ENCODE measurements at regions not wholly inside any gene's neighbourhood (a gene's known extent, or its start where the extent isn't known, plus 50 kb on each side); places are given as distances from the start of the nearest gene placed in this dataset.

DNA sequence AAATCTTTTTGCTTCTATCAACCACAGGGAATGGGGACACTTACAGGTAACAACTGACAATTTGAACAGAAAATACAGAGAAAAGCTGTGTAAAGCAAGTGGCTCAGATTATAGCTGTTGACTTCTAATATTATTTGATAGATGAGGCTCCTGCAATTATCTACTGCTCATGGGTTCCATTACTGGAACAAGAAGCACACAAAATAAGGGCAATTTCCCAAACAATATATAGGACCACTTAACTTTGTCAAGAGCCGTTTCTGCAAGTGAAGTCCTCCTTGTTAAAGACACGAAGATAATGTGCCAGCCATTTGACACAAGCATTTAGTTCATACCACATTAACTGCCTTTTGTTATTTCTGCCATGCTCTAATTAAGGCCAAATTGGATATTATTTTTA is 315.5 kb upstream of the ARID1B start:
- no peaks in the 10 kb centered on the region for H3K36me3 ChIP-seq (ENCODE audit: control insufficient read depth, insufficient read depth, low read length)
- 80% methylated on average over 1 of the region's 2 CpGs for WGBS (ENCODE audit: insufficient coverage, low lambda C conversion rate)
- H3K27me3 ChIP-seq (ENCODE audit: control insufficient read depth, insufficient read depth, low read length) = no peaks in the 10 kb centered on the region
- H3K9me3 ChIP-seq (ENCODE audit: control insufficient read depth, low read depth, low read length) = no peaks in the 10 kb centered on the region
- H3K4me1 ChIP-seq (ENCODE audit: control insufficient read depth, insufficient read depth, low read length) = no peaks in the 10 kb centered on the region
- H3K27ac ChIP-seq (ENCODE audit: low read length) = no peak overlapping the region
- no peak for DNase-seq
- no peak overlapping the region for H3K4me3 ChIP-seq (ENCODE audit: low read length)

DNA sequence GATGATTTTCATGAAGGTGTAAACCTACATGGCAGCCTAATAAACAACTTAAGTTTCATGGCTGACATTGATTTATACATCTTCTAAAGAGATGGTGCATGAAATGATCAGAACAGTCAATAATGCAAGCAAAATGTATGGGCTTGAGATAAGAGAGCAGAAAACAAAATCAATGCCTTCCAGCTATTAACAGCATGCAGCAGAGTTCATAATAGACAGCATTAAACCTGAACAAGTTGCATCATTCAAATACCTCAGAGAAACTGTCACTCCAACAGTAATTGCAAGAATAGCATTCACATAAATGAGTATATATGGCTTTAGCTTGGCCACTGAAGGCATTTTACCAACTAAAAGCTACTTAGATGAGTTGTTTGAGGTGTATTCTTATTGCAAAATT is 319.6 kb upstream of the ARID1B start:
- Histone ChIP-seq H3K9me3 (ENCODE audit: control insufficient read depth, low read depth, low read length) (no peaks in the 10 kb centered on the region), H3K36me3 (ENCODE audit: control insufficient read depth, insufficient read depth, low read length) (no peaks in the 10 kb centered on the region), H3K4me3 (ENCODE audit: low read length) (no peak overlapping the region), H3K4me1 (ENCODE audit: control insufficient read depth, insufficient read depth, low read length) (no peaks in the 10 kb centered on the region), H3K27me3 (ENCODE audit: control insufficient read depth, insufficient read depth, low read length) (no peaks in the 10 kb centered on the region), H3K27ac (ENCODE audit: low read length) (no peak overlapping the region)
- no peak for DNase-seq

DNA sequence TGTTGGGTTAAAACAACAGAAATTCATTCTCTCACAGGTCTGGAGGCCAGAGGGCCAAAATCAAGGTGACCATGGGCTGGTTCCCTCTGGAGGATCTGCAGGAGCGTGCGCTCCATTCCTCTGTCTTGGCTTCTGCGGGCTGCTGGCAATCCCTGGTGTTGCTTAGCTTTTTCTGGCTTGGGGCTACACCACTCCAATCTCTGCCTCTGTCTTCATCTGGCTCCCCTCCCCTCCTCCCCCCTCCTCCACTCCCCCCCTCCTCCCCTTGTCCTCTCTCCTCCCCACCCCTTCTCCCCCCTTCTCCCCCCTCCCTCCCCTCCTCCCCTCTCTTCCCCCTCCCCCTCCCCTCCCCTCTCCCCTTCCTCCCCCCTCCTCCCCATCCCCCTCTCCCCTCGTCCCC is 321.3 kb upstream of the ARID1B start:
- WGBS (ENCODE audit: insufficient coverage, low lambda C conversion rate) = no CpG with 5 or more reads among the region's 4 CpGs
- Histone ChIP-seq H3K36me3 (ENCODE audit: control insufficient read depth, insufficient read depth, low read length) (no peaks in the 10 kb centered on the region), H3K4me1 (ENCODE audit: control insufficient read depth, insufficient read depth, low read length) (no peaks in the 10 kb centered on the region), H3K27me3 (ENCODE audit: control insufficient read depth, insufficient read depth, low read length) (no peaks in the 10 kb centered on the region), H3K9me3 (ENCODE audit: control insufficient read depth, low read depth, low read length) (no peaks in the 10 kb centered on the region), H3K4me3 (ENCODE audit: low read length) (no peak overlapping the region), H3K27ac (ENCODE audit: low read length) (no peak overlapping the region)
- DNase-seq = no peak

DNA sequence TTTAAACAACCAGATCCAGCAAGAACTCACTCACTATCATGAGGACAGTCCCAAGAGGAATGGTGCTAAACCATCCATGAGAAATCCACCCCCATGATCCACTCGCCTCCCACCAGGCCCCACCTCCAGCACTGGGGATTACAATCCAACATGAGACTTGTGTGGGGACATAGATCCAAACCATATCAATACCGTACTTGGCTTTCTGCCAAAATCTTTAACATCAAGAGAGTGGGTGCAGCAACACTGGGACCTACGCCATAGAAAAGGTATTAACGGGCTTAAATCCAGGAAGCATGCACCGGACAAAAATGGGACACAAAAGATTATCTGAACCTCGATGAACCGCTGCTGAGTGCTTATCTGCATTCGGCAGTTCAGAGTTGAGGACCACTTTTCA is 322.3 kb upstream of the ARID1B start:
- no peaks in the 10 kb centered on the region for H3K9me3 ChIP-seq (ENCODE audit: control insufficient read depth, low read depth, low read length)
- no peak overlapping the region for H3K4me3 ChIP-seq (ENCODE audit: low read length)
- no peaks in the 10 kb centered on the region for H3K4me1 ChIP-seq (ENCODE audit: control insufficient read depth, insufficient read depth, low read length)
- DNase-seq = no peak
- no peak overlapping the region for H3K27ac ChIP-seq (ENCODE audit: low read length)
- H3K36me3 ChIP-seq (ENCODE audit: control insufficient read depth, insufficient read depth, low read length) = no peaks in the 10 kb centered on the region
- no peaks in the 10 kb centered on the region for H3K27me3 ChIP-seq (ENCODE audit: control insufficient read depth, insufficient read depth, low read length)
- WGBS (ENCODE audit: insufficient coverage, low lambda C conversion rate) = no CpG with 5 or more reads among the region's 8 CpGs

DNA sequence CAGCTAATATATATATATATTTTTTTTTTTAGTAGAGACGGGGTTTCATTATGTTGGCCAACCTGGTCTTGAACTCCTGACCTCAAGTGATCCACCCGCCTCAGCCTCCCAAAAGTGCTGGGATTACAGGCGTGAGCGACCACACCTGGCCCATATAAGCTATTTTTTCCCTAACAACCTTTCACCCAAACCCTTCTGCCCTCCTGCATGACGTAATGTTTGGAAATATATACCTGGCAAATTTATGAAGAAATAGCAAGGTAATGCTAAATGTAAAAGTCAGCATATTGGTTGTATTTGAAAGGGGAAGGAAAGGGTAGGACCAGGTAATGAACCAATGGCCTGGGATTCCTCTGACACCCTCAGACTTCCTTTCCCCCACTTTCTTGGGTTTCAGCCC is 325.5 kb upstream of the ARID1B start:
- Histone ChIP-seq H3K36me3 (ENCODE audit: control insufficient read depth, insufficient read depth, low read length) (no peaks in the 10 kb centered on the region), H3K4me3 (ENCODE audit: low read length) (no peak overlapping the region), H3K27me3 (ENCODE audit: control insufficient read depth, insufficient read depth, low read length) (no peaks in the 10 kb centered on the region), H3K9me3 (ENCODE audit: control insufficient read depth, low read depth, low read length) (no peaks in the 10 kb centered on the region), H3K27ac (ENCODE audit: low read length) (no peak overlapping the region), H3K4me1 (ENCODE audit: control insufficient read depth, insufficient read depth, low read length) (no peaks in the 10 kb centered on the region)
- no peak for DNase-seq
- WGBS (ENCODE audit: insufficient coverage, low lambda C conversion rate) = no CpG with 5 or more reads among the region's 5 CpGs

DNA sequence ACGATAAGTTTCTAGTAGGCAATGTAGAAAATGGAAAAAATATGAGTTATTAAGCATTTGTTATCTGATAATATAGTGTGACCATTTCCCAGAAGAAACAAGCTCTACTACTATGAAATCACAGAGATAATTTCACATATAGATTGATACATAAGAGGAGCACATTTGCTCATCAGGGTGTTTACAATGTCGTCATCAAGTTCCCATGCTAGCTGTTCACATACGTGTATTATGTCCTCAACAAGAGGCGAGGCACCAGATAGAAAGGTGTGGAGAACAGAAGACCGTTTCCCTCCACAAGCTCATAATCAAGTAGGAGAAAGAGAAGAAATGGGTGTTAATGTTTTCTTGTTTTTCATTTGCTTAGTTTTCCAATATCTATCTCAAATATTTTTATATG is 326.1 kb upstream of the ARID1B start:
- no peak overlapping the region for H3K4me3 ChIP-seq (ENCODE audit: low read length)

DNA sequence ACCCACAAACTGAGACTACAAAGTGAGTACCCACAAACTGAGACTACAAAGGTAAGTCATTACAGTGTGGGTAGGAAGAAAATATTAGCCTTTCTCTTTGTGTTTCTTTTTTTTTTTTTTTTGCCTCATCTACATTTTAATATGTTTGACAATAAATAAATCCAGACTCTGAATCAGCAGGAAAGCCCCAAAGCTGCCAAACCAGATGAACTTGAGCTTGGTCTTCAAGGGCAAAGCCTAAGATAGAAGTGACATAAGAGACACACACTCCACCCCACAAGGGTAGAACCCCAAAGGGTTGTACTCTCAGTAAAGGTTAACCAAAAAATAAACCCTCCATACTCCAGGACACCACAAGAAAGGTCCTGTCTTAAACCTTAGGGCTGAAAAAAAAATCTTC is 326.8 kb upstream of the ARID1B start:
- H3K36me3 ChIP-seq (ENCODE audit: control insufficient read depth, insufficient read depth, low read length) = no peaks in the 10 kb centered on the region
- no peak overlapping the region for H3K4me3 ChIP-seq (ENCODE audit: low read length)
- DNase-seq = no peak
- no peaks in the 10 kb centered on the region for H3K4me1 ChIP-seq (ENCODE audit: control insufficient read depth, insufficient read depth, low read length)
- no peak overlapping the region for H3K27ac ChIP-seq (ENCODE audit: low read length)
- H3K27me3 ChIP-seq (ENCODE audit: control insufficient read depth, insufficient read depth, low read length) = no peaks in the 10 kb centered on the region
- no peaks in the 10 kb centered on the region for H3K9me3 ChIP-seq (ENCODE audit: control insufficient read depth, low read depth, low read length)

More for the DNA sequence above, 326.1 kb upstream of the ARID1B start:
- WGBS (ENCODE audit: insufficient coverage, low lambda C conversion rate) = 100% methylated on average over 1 of the region's 5 CpGs
- H3K4me1 ChIP-seq (ENCODE audit: control insufficient read depth, insufficient read depth, low read length) = no peaks in the 10 kb centered on the region
- no peak overlapping the region for H3K27ac ChIP-seq (ENCODE audit: low read length)
- no peaks in the 10 kb centered on the region for H3K9me3 ChIP-seq (ENCODE audit: control insufficient read depth, low read depth, low read length)
- no peak for DNase-seq
- no peaks in the 10 kb centered on the region for H3K36me3 ChIP-seq (ENCODE audit: control insufficient read depth, insufficient read depth, low read length)
- H3K27me3 ChIP-seq (ENCODE audit: control insufficient read depth, insufficient read depth, low read length) = no peaks in the 10 kb centered on the region

DNA sequence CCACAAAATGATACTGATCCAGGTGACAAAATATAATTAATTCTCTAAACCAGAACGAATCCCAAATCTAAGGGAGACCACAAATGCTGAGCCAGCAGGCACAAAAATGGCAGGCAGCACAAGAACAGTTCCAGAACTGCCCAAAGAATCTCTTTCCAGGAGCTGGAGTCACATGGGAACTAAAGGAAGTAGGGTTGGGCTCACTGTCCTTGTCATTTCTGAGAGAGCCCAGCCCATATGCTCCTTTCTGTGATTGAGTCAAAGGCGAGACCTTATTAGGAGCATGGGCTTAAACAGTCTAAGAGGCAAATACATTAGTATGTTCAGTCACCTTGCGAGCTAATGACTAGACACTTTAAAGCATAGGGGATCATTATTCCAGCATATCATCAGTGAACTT is 327.6 kb upstream of the ARID1B start:
- DNase-seq = no peak
- Histone ChIP-seq H3K9me3 (ENCODE audit: control insufficient read depth, low read depth, low read length) (no peaks in the 10 kb centered on the region), H3K27ac (ENCODE audit: low read length) (no peak overlapping the region), H3K4me1 (ENCODE audit: control insufficient read depth, insufficient read depth, low read length) (no peaks in the 10 kb centered on the region), H3K27me3 (ENCODE audit: control insufficient read depth, insufficient read depth, low read length) (no peaks in the 10 kb centered on the region), H3K4me3 (ENCODE audit: low read length) (no peak overlapping the region), H3K36me3 (ENCODE audit: control insufficient read depth, insufficient read depth, low read length) (no peaks in the 10 kb centered on the region)
- WGBS (ENCODE audit: insufficient coverage, low lambda C conversion rate) = 100% methylated on average over 1 of the region's 3 CpGs

DNA sequence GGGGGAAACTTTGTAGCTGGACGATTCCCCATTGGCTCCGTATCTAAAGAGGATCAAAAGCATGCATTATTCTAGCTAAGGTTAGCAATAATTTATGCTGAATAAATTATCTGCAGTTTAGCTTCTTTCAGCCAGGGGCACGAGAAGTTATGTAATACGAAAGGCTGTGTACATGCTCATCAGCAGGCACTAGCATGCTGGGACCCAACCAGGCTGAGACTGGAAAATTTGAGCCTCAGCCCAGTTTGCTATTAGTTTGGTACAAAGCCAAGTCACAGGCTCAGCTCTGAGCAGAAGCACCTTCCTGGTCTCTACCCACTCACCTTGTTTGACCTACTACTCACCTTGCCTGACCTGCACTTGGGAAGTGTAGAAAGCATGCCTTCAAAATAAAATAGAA is 328.1 kb upstream of the ARID1B start:
- no peaks in the 10 kb centered on the region for H3K9me3 ChIP-seq (ENCODE audit: control insufficient read depth, low read depth, low read length)
- H3K4me3 ChIP-seq (ENCODE audit: low read length) = no peak overlapping the region
- no CpG with 5 or more reads among the region's 4 CpGs for WGBS (ENCODE audit: insufficient coverage, low lambda C conversion rate)
- no peaks in the 10 kb centered on the region for H3K36me3 ChIP-seq (ENCODE audit: control insufficient read depth, insufficient read depth, low read length)
- H3K27me3 ChIP-seq (ENCODE audit: control insufficient read depth, insufficient read depth, low read length) = no peaks in the 10 kb centered on the region
- H3K27ac ChIP-seq (ENCODE audit: low read length) = no peak overlapping the region
- no peak for DNase-seq
- no peaks in the 10 kb centered on the region for H3K4me1 ChIP-seq (ENCODE audit: control insufficient read depth, insufficient read depth, low read length)

DNA sequence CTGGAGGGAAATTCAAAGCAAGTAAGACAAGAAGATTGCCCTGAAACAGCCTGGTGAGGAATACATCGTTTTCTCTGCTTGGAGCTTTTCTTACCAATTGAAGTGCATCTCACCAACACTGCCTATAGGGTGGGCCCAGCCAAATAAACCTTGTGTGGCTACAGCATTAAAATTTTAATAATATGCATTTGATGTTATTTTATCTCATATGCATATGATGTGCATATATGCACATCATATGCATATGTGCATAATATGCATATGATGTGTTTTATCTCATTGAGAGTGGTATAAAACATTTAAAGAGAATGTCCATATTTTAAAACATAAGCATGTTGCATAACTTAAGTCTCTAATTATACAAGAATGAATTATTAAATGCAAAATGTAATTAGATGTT is 328.6 kb upstream of the ARID1B start:
- no peaks in the 10 kb centered on the region for H3K36me3 ChIP-seq (ENCODE audit: control insufficient read depth, insufficient read depth, low read length)
- no peak overlapping the region for H3K27ac ChIP-seq (ENCODE audit: low read length)
- WGBS (ENCODE audit: insufficient coverage, low lambda C conversion rate) = no CpG with 5 or more reads among the region's 1 CpG
- H3K4me3 ChIP-seq (ENCODE audit: low read length) = no peak overlapping the region
- no peaks in the 10 kb centered on the region for H3K4me1 ChIP-seq (ENCODE audit: control insufficient read depth, insufficient read depth, low read length)
- DNase-seq = no peak
- H3K9me3 ChIP-seq (ENCODE audit: control insufficient read depth, low read depth, low read length) = no peaks in the 10 kb centered on the region
- no peaks in the 10 kb centered on the region for H3K27me3 ChIP-seq (ENCODE audit: control insufficient read depth, insufficient read depth, low read length)

DNA sequence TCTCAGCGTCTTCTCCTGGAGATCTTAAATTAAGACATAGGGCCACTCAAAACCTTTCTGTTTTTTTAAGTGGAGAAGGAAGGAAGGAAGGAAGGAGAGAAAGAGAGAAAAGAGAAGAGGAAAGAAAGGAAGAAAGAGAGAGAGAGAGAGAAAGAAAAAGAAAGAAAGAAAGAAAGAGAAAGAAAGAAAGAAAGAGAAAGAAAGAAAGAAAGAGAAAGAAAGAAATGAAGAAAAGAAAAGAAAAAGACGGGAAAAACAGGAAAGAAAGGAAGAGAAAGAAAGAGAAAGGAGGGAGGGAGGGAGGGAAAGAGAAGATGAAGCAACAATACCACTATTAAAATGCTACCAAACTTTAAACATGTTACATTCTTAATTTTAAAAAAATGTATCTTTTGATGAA is 336.5 kb upstream of the ARID1B start:
- 96% methylated on average over 2 of the region's 2 CpGs for WGBS (ENCODE audit: insufficient coverage, low lambda C conversion rate)
- no peaks in the 10 kb centered on the region for H3K9me3 ChIP-seq (ENCODE audit: control insufficient read depth, low read depth, low read length)
- H3K4me3 ChIP-seq (ENCODE audit: low read length) = no peak overlapping the region
- H3K27me3 ChIP-seq (ENCODE audit: control insufficient read depth, insufficient read depth, low read length) = peaks cover 4% of the 10 kb centered on the region
- H3K4me1 ChIP-seq (ENCODE audit: control insufficient read depth, insufficient read depth, low read length) = peaks cover 10% of the 10 kb centered on the region
- no peak for DNase-seq
- no peak overlapping the region for H3K27ac ChIP-seq (ENCODE audit: low read length)
- no peaks in the 10 kb centered on the region for H3K36me3 ChIP-seq (ENCODE audit: control insufficient read depth, insufficient read depth, low read length)

Data from large intestine (tissue), 3 donors.